Right lobe of liver (tissue), 6 donors: ENCODE measurements at regions not wholly inside any gene's neighbourhood (a gene's known extent, or its start where the extent isn't known, plus 50 kb on each side); places are given as distances from the start of the nearest gene placed in this dataset.

Experiments used
- ATAC-seq, 4 donors: fragments of 200-7000 bp; cut with Tn5 transposase; one replicate each; pipeline ENCODE4 v1.9.1; 2020; ENCODE audit warnings: mild to moderate bottlenecking in 4 of 4, moderate library complexity in 4 of 4
- DNase-seq, 3 donors: peaks; one replicate each; pipeline ENCODE4 v3.0.0-alpha.2; 2020
- H3K27ac ChIP-seq, 3 donors: fragments of 200-600 bp; one replicate each; pipeline ENCODE4 v1.8.0; 2022
- H3K27me3 ChIP-seq, 2 donors: fragments of 200-600 bp; one replicate each; pipeline ENCODE4 v1.8.0; 2022
- H3K36me3 ChIP-seq, 4 donors: fragments of 200-600 bp; sonication (generic) in 1 of 4; one replicate each; pipeline versions ENCODE4 v1.5.1 to v1.8.0; 2017 to 2022; ENCODE audit warnings: control low read depth in 1 of 4
- H3K4me1 ChIP-seq, 4 donors: fragments of 200-600 bp; sonication (generic) in 1 of 4; one replicate each; pipeline versions ENCODE4 v1.5.1 to v1.8.0; 2017 to 2022; ENCODE audit warnings: control low read depth in 1 of 4
- H3K4me3 ChIP-seq, 3 donors: fragments of 200-600 bp; one replicate each; pipeline ENCODE4 v1.8.0; 2022
- H3K9me3 ChIP-seq, 4 donors: fragments of 200-600 bp; sonication (generic) in 1 of 4; one replicate each; pipeline versions ENCODE4 v1.5.1 to v1.8.0; 2017 to 2022; ENCODE audit warnings: control low read depth in 1 of 4
- POLR2A ChIP-seq: fragments of 450-650 bp; IDR thresholded peaks from one replicate; pipeline ENCODE4 v1.6.1; 2017; ENCODE audit warnings: antibody characterized with exemption, mild to moderate bottlenecking
- WGBS: methylation state at CpG from one replicate; pipeline ENCODE4 v1.1.6; 2018; ENCODE audit warnings: low coverage, low lambda C conversion rate; ENCODE audit not compliant: insufficient coverage; ENCODE audit errors: missing lambda C conversion rate; 5-methylcytosine and 5-hydroxymethylcytosine counted together
- intact Hi-C, 2 donors: fragments of 100-400 bp; cut with DNase I; formaldehyde crosslinking; loops; one replicate each; pipeline versions ENCODE4 v1.11.2 to v1.14.1; 2022
- TF ChIP-seq, protein P1 (sequence below), 4 donors: fragments of 200-600 bp in 3 of 4; fragments of 450-650 bp in 1 of 4; IDR thresholded peaks; one replicate each; pipeline versions ENCODE4 v1.5.1 to v1.8.0; 2016 to 2022; ENCODE audit warnings: antibody characterized with exemption in 4 of 4, mild to moderate bottlenecking in 2 of 4
- donor health status: DM: no; HTN: yes; CAD: no.
- donor health status: DM: no; HTN: no; CAD: no.
- donor health status: DM: no; HTN: no; CAD: no.
- donor health status: DM: no; HTN: yes; CAD: no.
- donor health status: DM: no; HTN: yes; CAD: no.

DNA sequence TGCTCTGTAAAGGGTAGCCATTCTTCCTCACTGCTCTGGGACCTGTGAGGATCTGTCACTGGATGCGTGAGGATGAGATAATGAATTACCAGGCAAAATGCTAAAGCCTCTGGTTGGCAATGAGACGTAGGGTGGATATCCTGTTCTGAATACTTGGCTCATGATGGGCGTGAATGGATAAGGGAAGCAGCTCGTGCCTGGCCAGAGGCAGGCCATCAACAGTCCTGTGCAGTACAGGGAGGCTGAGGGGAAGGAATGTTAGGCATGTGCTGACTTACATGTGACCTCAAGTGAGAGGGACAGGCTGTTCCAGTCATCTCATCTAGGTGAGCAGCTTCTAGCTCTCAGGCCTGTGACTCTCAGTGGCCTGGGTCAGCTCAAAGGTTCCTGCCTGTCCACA is 172.8 kb downstream of the CARTPT start:
- Histone ChIP-seq H3K27me3 (no peaks in the 10 kb centered on the region), H3K27ac (no peak overlapping the region), H3K4me3 (no peak overlapping the region), H3K36me3 (no peaks in the 10 kb centered on the region), H3K4me1 (no peaks in the 10 kb centered on the region), H3K9me3 (no peaks in the 10 kb centered on the region)
- DNase-seq: no peak
- intact Hi-C loops: no loop called here
- WGBS: 52% methylated on average over 4 of the region's 4 CpGs
- ATAC-seq: peak in 2 of 4 donors; percentile 37 to 50
- TF ChIP-seq, protein P1, sequence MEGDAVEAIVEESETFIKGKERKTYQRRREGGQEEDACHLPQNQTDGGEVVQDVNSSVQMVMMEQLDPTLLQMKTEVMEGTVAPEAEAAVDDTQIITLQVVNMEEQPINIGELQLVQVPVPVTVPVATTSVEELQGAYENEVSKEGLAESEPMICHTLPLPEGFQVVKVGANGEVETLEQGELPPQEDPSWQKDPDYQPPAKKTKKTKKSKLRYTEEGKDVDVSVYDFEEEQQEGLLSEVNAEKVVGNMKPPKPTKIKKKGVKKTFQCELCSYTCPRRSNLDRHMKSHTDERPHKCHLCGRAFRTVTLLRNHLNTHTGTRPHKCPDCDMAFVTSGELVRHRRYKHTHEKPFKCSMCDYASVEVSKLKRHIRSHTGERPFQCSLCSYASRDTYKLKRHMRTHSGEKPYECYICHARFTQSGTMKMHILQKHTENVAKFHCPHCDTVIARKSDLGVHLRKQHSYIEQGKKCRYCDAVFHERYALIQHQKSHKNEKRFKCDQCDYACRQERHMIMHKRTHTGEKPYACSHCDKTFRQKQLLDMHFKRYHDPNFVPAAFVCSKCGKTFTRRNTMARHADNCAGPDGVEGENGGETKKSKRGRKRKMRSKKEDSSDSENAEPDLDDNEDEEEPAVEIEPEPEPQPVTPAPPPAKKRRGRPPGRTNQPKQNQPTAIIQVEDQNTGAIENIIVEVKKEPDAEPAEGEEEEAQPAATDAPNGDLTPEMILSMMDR (IDR thresholded peaks at IDR 0.05): no peak
- no peak for TF ChIP-seq POLR2A

DNA sequence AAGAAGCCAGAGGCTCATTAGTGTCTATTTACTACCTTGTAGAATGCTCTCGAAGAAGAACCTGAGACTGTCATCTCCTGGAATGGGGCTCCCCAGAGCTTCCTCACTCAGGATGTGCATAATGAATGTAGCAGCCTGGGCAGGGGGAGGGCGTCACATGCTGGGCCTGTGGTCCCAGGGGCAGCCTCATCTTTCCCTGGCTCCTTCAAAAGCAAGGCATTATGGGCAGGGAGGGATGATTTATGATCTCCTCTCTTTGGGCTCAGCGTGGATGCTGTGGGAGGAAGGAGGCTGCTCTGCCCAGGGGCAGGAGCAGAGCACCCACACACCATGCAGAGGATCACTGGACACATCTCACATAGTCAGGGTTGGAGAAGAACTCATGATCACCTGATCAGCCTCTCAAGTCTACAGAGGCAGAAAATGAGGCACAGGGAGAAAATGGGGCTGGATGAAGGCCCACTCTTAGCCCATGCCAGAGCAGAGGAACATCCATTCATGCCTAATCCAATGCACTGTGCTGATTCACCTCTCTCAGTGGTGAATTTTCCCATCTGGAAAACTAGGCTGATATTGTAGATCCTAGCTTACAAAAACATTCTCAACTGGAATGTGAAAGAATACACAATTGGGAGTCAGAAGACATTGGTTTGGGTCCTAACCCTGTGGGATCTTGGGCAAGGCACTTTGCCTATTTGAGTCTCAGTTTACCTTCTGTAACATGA is 173.7 kb downstream of the CARTPT start:
- H3K4me3 ChIP-seq: no peak overlapping the region
- H3K4me1 ChIP-seq: no peaks in the 10 kb centered on the region
- no peaks in the 10 kb centered on the region for H3K27me3 ChIP-seq
- H3K27ac ChIP-seq: no peak overlapping the region
- ATAC-seq (no peak), DNase-seq (no peak)
- 58% methylated on average over 2 of the region's 3 CpGs for WGBS
- H3K36me3 ChIP-seq: no peaks in the 10 kb centered on the region
- TF ChIP-seq, protein P1 (IDR thresholded peaks at IDR 0.05): no peak
- TF ChIP-seq POLR2A: no peak
- H3K9me3 ChIP-seq: no peaks in the 10 kb centered on the region
- intact Hi-C loops: no loop called here

DNA sequence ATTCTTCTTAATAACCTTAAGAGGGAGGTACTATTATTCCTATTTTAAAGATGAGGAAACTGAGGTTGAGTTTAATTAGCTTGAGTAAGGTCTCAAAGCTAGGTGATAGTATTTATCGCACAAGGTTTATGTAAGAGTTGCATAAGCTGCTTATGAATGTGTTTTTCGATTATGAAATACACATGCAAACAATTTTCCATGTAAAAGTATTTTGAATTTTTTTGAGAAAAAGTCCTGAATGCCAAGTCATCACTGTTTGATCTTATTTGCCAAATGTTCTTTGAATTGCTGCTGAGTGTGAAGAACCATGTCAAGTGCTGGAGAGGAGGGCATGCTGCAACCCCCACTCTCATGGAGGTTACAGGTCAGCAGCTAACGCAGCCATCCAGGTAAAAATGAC is 174.4 kb downstream of the CARTPT start:
- WGBS: 66% methylated on average over 3 of the region's 3 CpGs
- Histone ChIP-seq H3K27ac (no peak overlapping the region), H3K36me3 (no peaks in the 10 kb centered on the region), H3K4me3 (no peak overlapping the region), H3K27me3 (no peaks in the 10 kb centered on the region), H3K9me3 (no peaks in the 10 kb centered on the region), H3K4me1 (no peaks in the 10 kb centered on the region)
- intact Hi-C loops: no loop called here
- DNase-seq: no peak
- TF ChIP-seq, protein P1 (IDR thresholded peaks at IDR 0.05): no peak
- no peak for TF ChIP-seq POLR2A
- no peak for ATAC-seq

DNA sequence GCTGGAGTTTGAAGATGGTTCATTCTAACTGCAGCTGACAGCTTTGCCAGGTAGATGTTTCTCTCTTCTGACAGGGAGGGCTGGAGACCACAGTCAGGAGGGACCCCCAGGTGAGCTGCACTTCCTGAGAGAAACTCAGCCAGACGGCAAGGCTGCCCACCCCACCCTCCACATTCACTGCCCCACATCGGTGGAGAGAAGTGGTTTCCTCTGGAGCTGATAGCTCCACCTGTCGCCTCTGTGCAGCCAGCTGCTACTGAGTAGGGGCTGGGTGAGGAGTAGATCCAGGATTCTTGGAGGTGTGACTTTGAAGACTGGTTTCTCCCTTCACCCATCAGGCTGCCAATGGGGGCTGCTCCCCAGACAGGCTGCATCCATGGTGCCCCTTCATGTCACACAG is 175.0 kb downstream of the CARTPT start:
- no peaks in the 10 kb centered on the region for H3K27me3 ChIP-seq
- no CpG with 5 or more reads among the region's 3 CpGs for WGBS
- no peaks in the 10 kb centered on the region for H3K36me3 ChIP-seq
- no peaks in the 10 kb centered on the region for H3K4me1 ChIP-seq
- intact Hi-C loops: no loop called here
- DNase-seq (no peak), ATAC-seq (no peak)
- no peak overlapping the region for H3K4me3 ChIP-seq
- no peak for TF ChIP-seq POLR2A
- TF ChIP-seq, protein P1 (IDR thresholded peaks at IDR 0.05): no peak
- no peak overlapping the region for H3K27ac ChIP-seq
- no peaks in the 10 kb centered on the region for H3K9me3 ChIP-seq
